Naive thymus-derived CD4-positive, alpha-beta T cell (primary cell): ENCODE measurements at regions not wholly inside any gene's neighbourhood (a gene's known extent, or its start where the extent isn't known, plus 50 kb on each side); places are given as distances from the start of the nearest gene placed in this dataset.

Source experiments
- ATAC-seq: fragments of 150-1000 bp; cut with Tn5 transposase; 2 replicates; pipeline ENCODE4 v1.10.0; 2021; ENCODE audit warnings: mild to moderate bottlenecking, moderate library complexity
- CTCF ChIA-PET: fragments of 350-600 bp; sonication (Branson Sonifier 250); formaldehyde crosslinking; loops from one replicate; lab custom pipeline; 2021; ENCODE audit warnings: antibody characterized with exemption; lab: Charles Lee
- POLR2A ChIA-PET: fragments of 350-600 bp; sonication (Branson Sonifier 250); formaldehyde crosslinking; loops from one replicate; lab custom pipeline; 2021; ENCODE audit warnings: antibody characterized with exemption, inconsistent platforms; lab: Charles Lee
- DNase-seq, 9 donors: peaks; one replicate each; pipeline versions ENCODE4 v3.0.0 to v3.0.0-alpha.2; 2020 to 2022; ENCODE audit warnings: mixed read lengths in 1 of 9
- H3K27ac ChIP-seq: one replicate; pipeline ENCODE4 v1.7.0; 2013; ENCODE audit warnings: mild to moderate bottlenecking, low read depth, low read length, moderate library complexity
- H3K27me3 ChIP-seq, 2 donors: one replicate each; pipeline ENCODE4 v1.7.0; 2013; ENCODE audit warnings: low read length in 2 of 2, mild to moderate bottlenecking in 2 of 2, moderate library complexity in 2 of 2; ENCODE audit not compliant: control insufficient read depth in 2 of 2, insufficient read depth in 2 of 2
- H3K36me3 ChIP-seq, 3 experiments: 1 replicate in 2 of 3; 2 replicates in 1 of 3; pipeline ENCODE4 v1.7.0; 2013; ENCODE audit warnings: low read length in 3 of 3, mild to moderate bottlenecking in 3 of 3, moderate library complexity in 1 of 3; ENCODE audit not compliant: insufficient read depth in 3 of 3, control insufficient read depth in 2 of 3
- H3K4me1 ChIP-seq, 2 donors: one replicate each; pipeline ENCODE4 v1.7.0; 2013; ENCODE audit warnings: low read length in 2 of 2, mild to moderate bottlenecking in 2 of 2, moderate library complexity in 1 of 2; ENCODE audit not compliant: control insufficient read depth in 2 of 2, insufficient read depth in 2 of 2
- H3K4me3 ChIP-seq: 2 replicates; pipeline ENCODE4 v1.7.0; 2013; ENCODE audit warnings: mild to moderate bottlenecking, low read length
- H3K9me3 ChIP-seq, 3 experiments: 1 replicate in 2 of 3; 2 replicates in 1 of 3; pipeline ENCODE4 v1.7.0; 2013; ENCODE audit warnings: low read length in 3 of 3; ENCODE audit not compliant: control insufficient read depth in 2 of 3
- H3K27ac Mint-ChIP-seq, 9 donors: one replicate each; pipeline ENCODE4 v1.8.0; 2020 to 2022; ENCODE audit warnings: mixed read lengths in 9 of 9, mild to moderate bottlenecking in 8 of 9, moderate library complexity in 5 of 9, inconsistent platforms in 2 of 9
- H3K27me3 Mint-ChIP-seq, 5 donors: one replicate each; pipeline ENCODE4 v1.8.0; 2021 to 2022; ENCODE audit warnings: mixed read lengths in 5 of 5, mild to moderate bottlenecking in 1 of 5
- H3K36me3 Mint-ChIP-seq, 5 donors: one replicate each; pipeline ENCODE4 v1.8.0; 2020 to 2022; ENCODE audit warnings: mixed read lengths in 5 of 5, mild to moderate bottlenecking in 3 of 5, inconsistent platforms in 1 of 5
- H3K4me1 Mint-ChIP-seq, 7 donors: one replicate each; pipeline ENCODE4 v1.8.0; 2020 to 2022; ENCODE audit warnings: mixed read lengths in 7 of 7, mild to moderate bottlenecking in 3 of 7, inconsistent platforms in 1 of 7
- H3K4me3 Mint-ChIP-seq, 10 donors: one replicate each; pipeline ENCODE4 v1.8.0; 2020 to 2022; ENCODE audit warnings: mild to moderate bottlenecking in 10 of 10, mixed read lengths in 10 of 10, moderate library complexity in 6 of 10, inconsistent platforms in 2 of 10
- H3K9me3 Mint-ChIP-seq, 11 donors: one replicate each; pipeline ENCODE4 v1.8.0; 2020 to 2022; ENCODE audit warnings: mixed read lengths in 11 of 11, mild to moderate bottlenecking in 4 of 11, inconsistent platforms in 1 of 11, moderate library complexity in 1 of 11
- intact Hi-C, 2 donors: fragments of 100-400 bp; cut with micrococcal nuclease; formaldehyde crosslinking; loops; one replicate each; pipeline ENCODE4 v1.15.1; 2023

GRCh38 chr1:198910816-198911215 lies 272.0 kb downstream of the PTPRC start:
- intact Hi-C loops, result loop anchor here in 1 of 2 donors (10.0 kb wide), 1 partner anchor 54 kb away; no protein-coding TSS in a partner anchor
- Histone ChIP-seq H3K27me3 (no peaks in the 10 kb centered on the region), H3K36me3 (no peaks in the 10 kb centered on the region), H3K9me3 (no peaks in the 10 kb centered on the region), H3K4me3 (no peak overlapping the region), H3K27ac (no peak overlapping the region), H3K4me1 (peaks cover 0 to 12% of the 10 kb centered on the region in 2 donors)
- CTCF ChIA-PET, result no interaction called here
- H3K36me3 Mint-ChIP-seq, result peaks cover 0 to 46% (median 13%) of the 10 kb centered on the region in 5 donors
- H3K27ac Mint-ChIP-seq, result no peak overlapping the region
- peaks cover 10 to 55% (median 40%) of the 10 kb centered on the region in 7 donors for H3K4me1 Mint-ChIP-seq
- H3K4me3 Mint-ChIP-seq, result no peak overlapping the region
- ATAC-seq, result no peak
- no peak for DNase-seq
- POLR2A ChIA-PET, result interaction anchor here (0.9 to 1.4 kb wide), 2 partner anchors 19 to 25 kb away, joined by 3 read pairs; no protein-coding TSS in a partner anchor
- peaks cover 0 to 3% (median 0%) of the 10 kb centered on the region in 11 donors for H3K9me3 Mint-ChIP-seq
- no peaks in the 10 kb centered on the region for H3K27me3 Mint-ChIP-seq

DNA sequence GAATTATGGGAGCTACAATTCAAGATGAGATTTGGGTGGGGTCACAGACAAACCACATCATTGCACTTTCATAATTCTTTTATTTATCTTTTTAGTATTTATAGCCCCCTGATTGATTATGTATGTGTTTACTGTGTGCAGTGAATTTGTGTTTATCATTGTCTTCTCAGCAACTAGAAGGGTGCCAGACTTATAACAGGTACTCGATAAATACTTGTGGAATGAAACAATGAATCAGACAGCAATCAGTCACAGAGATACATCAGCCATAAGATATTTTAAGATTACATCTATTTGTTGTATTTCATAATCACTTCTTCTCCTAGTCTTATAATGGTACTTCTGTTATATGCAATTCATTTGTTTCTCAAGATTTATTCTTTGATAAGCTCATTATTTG lies 273.2 kb downstream of the PTPRC start:
- no peak overlapping the region for H3K4me3 Mint-ChIP-seq
- no peaks in the 10 kb centered on the region for H3K27me3 Mint-ChIP-seq
- DNase-seq (no peak), ATAC-seq (no peak)
- Histone ChIP-seq H3K36me3 (no peaks in the 10 kb centered on the region), H3K9me3 (no peaks in the 10 kb centered on the region), H3K4me3 (no peak overlapping the region), H3K27me3 (no peaks in the 10 kb centered on the region), H3K27ac (no peak overlapping the region), H3K4me1 (peaks cover 0 to 8% of the 10 kb centered on the region in 2 donors)
- peaks cover 0 to 3% (median 0%) of the 10 kb centered on the region in 11 donors for H3K9me3 Mint-ChIP-seq
- intact Hi-C loops, result loop anchor here in 1 of 2 donors (10.0 kb wide), 1 partner anchor 53 kb away; no protein-coding TSS in a partner anchor
- ChIA-PET CTCF (no interaction called here), POLR2A (interaction anchor here (1.0 to 1.4 kb wide), 2 partner anchors 24 to 124 kb away, joined by 3 read pairs; no protein-coding TSS in a partner anchor)
- H3K4me1 Mint-ChIP-seq, result peaks cover 10 to 56% (median 42%) of the 10 kb centered on the region in 7 donors
- peaks cover 0 to 46% (median 12%) of the 10 kb centered on the region in 5 donors for H3K36me3 Mint-ChIP-seq
- H3K27ac Mint-ChIP-seq, result peak overlapping the region in 1 of 9 donors; percentile 28

GRCh38 chr1:198913667-198914066 lies 274.8 kb downstream of the PTPRC start:
- Histone ChIP-seq H3K4me3 (no peak overlapping the region), H3K27ac (no peak overlapping the region), H3K36me3 (no peaks in the 10 kb centered on the region), H3K27me3 (no peaks in the 10 kb centered on the region), H3K4me1 (no peaks in the 10 kb centered on the region), H3K9me3 (no peaks in the 10 kb centered on the region)
- Mint-ChIP-seq H3K9me3 (peaks cover 0 to 3% (median 0%) of the 10 kb centered on the region in 11 donors), H3K4me3 (peak overlapping the region in 2 of 10 donors; percentile 17 to 24), H3K4me1 (peaks cover 9 to 64% (median 46%) of the 10 kb centered on the region in 7 donors), H3K27me3 (no peaks in the 10 kb centered on the region), H3K36me3 (peaks cover 0 to 47% (median 12%) of the 10 kb centered on the region in 5 donors), H3K27ac (peak overlapping the region in 3 of 9 donors; percentile 1 to 69 (median 10))
- intact Hi-C loops, result loop anchor here in 1 of 2 donors (10.0 kb wide), 1 partner anchor 51 kb away; no protein-coding TSS in a partner anchor
- no peak for ATAC-seq
- ChIA-PET CTCF (no interaction called here), POLR2A (no interaction called here)
- DNase-seq, result no peak

GRCh38 chr1:198915327-198916231 lies 276.7 kb downstream of the PTPRC start:
- no peaks in the 10 kb centered on the region for H3K27me3 ChIP-seq
- DNase-seq (no peak), ATAC-seq (no peak)
- H3K9me3 Mint-ChIP-seq, result peaks cover 0 to 3% (median 0%) of the 10 kb centered on the region in 11 donors
- no peaks in the 10 kb centered on the region for H3K9me3 ChIP-seq
- H3K4me3 Mint-ChIP-seq, result no peak overlapping the region
- no peaks in the 10 kb centered on the region for H3K27me3 Mint-ChIP-seq
- no peaks in the 10 kb centered on the region for H3K36me3 ChIP-seq
- H3K4me3 ChIP-seq, result no peak overlapping the region
- intact Hi-C loops, result loop anchor here in 1 of 2 donors (10.0 kb wide), 1 partner anchor 49 kb away; no protein-coding TSS in a partner anchor
- H3K4me1 Mint-ChIP-seq, result peaks cover 26 to 76% (median 56%) of the 10 kb centered on the region in 7 donors
- ChIA-PET CTCF (no interaction called here), POLR2A (interaction anchor here (0.6 kb wide), 1 partner anchor 397 kb away, joined by 3 read pairs; no protein-coding TSS in a partner anchor)
- H3K27ac Mint-ChIP-seq, result peak overlapping the region in 2 of 9 donors; percentile 3 to 31
- no peak overlapping the region for H3K27ac ChIP-seq
- peaks cover 0 to 57% (median 12%) of the 10 kb centered on the region in 5 donors for H3K36me3 Mint-ChIP-seq
- peaks cover 0 to 12% of the 10 kb centered on the region in 2 donors for H3K4me1 ChIP-seq

DNA sequence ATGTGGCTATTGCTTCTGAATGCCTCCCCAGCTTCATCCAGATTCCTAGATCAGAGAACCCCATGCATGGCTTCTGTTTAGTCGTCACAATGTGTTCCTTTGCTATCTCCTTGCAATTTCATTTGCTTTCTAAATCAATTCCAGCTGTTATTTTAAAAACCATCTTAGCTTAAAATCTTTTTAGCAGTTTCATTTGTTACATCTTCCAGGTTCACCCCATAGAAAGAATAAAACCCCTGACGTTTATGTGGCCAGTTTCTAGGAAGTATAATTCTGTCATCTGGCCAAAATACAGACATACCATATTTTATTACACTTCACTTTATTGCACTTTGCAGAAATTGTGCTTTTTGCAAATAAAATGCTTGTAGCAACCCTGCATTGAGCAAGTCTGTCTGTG lies 278.4 kb downstream of the PTPRC start:
- Histone ChIP-seq H3K4me3 (no peak overlapping the region), H3K9me3 (no peaks in the 10 kb centered on the region), H3K27me3 (no peaks in the 10 kb centered on the region), H3K4me1 (peaks cover 0 to 19% of the 10 kb centered on the region in 2 donors), H3K27ac (no peak overlapping the region), H3K36me3 (no peaks in the 10 kb centered on the region)
- POLR2A ChIA-PET, result interaction anchor here (0.6 kb wide), 1 partner anchor 152 kb away, joined by 7 read pairs; no protein-coding TSS in a partner anchor
- intact Hi-C loops, result loop anchor here in 1 of 2 donors (10.0 kb wide), 1 partner anchor 48 kb away; no protein-coding TSS in a partner anchor
- DNase-seq, result no peak
- peaks cover 0 to under 1% (median 0%) of the 10 kb centered on the region in 11 donors for H3K9me3 Mint-ChIP-seq
- no peak overlapping the region for H3K4me3 Mint-ChIP-seq
- no peaks in the 10 kb centered on the region for H3K27me3 Mint-ChIP-seq
- peaks cover 0 to 46% (median 3%) of the 10 kb centered on the region in 5 donors for H3K36me3 Mint-ChIP-seq
- H3K4me1 Mint-ChIP-seq, result peaks cover 30 to 75% (median 62%) of the 10 kb centered on the region in 7 donors
- peak overlapping the region in 3 of 9 donors; percentile 19 to 66 (median 26) for H3K27ac Mint-ChIP-seq
- ATAC-seq, result no peak
- CTCF ChIA-PET, result no interaction called here

- intact Hi-C loops, result loop anchor here (1.0 to 10.0 kb wide), 3 partner anchors 12 to 122 kb away; no protein-coding TSS in a partner anchor
- H3K4me1 Mint-ChIP-seq, result peaks cover 33 to 79% (median 71%) of the 10 kb centered on the region in 7 donors
- no peaks in the 10 kb centered on the region for H3K9me3 Mint-ChIP-seq
- H3K27me3 Mint-ChIP-seq, result no peaks in the 10 kb centered on the region
- no peaks in the 10 kb centered on the region for H3K36me3 ChIP-seq
- ATAC-seq, result peak; percentile 36
- H3K4me1 ChIP-seq, result peaks cover 0 to 19% of the 10 kb centered on the region in 2 donors
- peak overlapping the region in 9 of 10 donors; percentile 62 to 91 (median 82) for H3K4me3 Mint-ChIP-seq
- no peaks in the 10 kb centered on the region for H3K27me3 ChIP-seq
- POLR2A ChIA-PET, result interaction anchor here (1.5 to 2.9 kb wide), 2 partner anchors 10 to 18 kb away, joined by 4 to 17 read pairs; no protein-coding TSS in a partner anchor
- H3K36me3 Mint-ChIP-seq, result peaks cover 0 to 41% (median 3%) of the 10 kb centered on the region in 5 donors
- H3K27ac Mint-ChIP-seq, result peak overlapping the region; percentile 15 to 86 (median 66)
- CTCF ChIA-PET, result interaction anchor here (0.5 to 1.7 kb wide), 2 partner anchors 8 to 12 kb away, joined by 3 to 4 read pairs; no protein-coding TSS in a partner anchor
- no peak overlapping the region for H3K4me3 ChIP-seq
- no peak for DNase-seq
- no peaks in the 10 kb centered on the region for H3K9me3 ChIP-seq
- H3K27ac ChIP-seq, result no peak overlapping the region
Measured at GRCh38 chr1:198918920-198919319, 280.1 kb downstream of the PTPRC start.
